H9 (cell line): ENCODE measurements at regions not wholly inside any gene's neighbourhood (a gene's known extent, or its start where the extent isn't known, plus 50 kb on each side); places are given as distances from the start of the nearest gene placed in this dataset.

Source experiments
- DNase-seq: peaks from one replicate; pipeline ENCODE4 v3.0.0-alpha.2; 2017
- H2AFZ ChIP-seq: one replicate; pipeline ENCODE4 v1.6.1; 2013; ENCODE audit warnings: mild to moderate bottlenecking, low read length, control low read depth, moderate library complexity
- H2AK5ac ChIP-seq: 2 replicates; pipeline ENCODE4 v1.6.1; 2013; ENCODE audit warnings: low read length, control low read depth, mixed read lengths; ENCODE audit not compliant: insufficient read length
- H2BK120ac ChIP-seq: one replicate; pipeline ENCODE4 v1.6.1; 2013; ENCODE audit warnings: low read depth, mild to moderate bottlenecking, low read length, control low read depth, inconsistent platforms; ENCODE audit not compliant: poor library complexity, severe bottlenecking
- H2BK12ac ChIP-seq: 2 replicates; pipeline ENCODE4 v1.6.1; 2013; ENCODE audit warnings: low read length, control low read depth, mixed read lengths, low read depth; ENCODE audit not compliant: insufficient read length
- H2BK15ac ChIP-seq: 2 replicates; pipeline ENCODE4 v1.6.1; 2013; ENCODE audit warnings: low read depth, low read length, control low read depth
- H2BK20ac ChIP-seq: one replicate; pipeline ENCODE4 v1.6.1; 2013; ENCODE audit warnings: low read depth, mild to moderate bottlenecking, low read length, control low read depth, inconsistent platforms; ENCODE audit not compliant: poor library complexity, severe bottlenecking
- H2BK5ac ChIP-seq: 2 replicates; pipeline ENCODE4 v1.6.1; 2013; ENCODE audit warnings: low read length, control low read depth, mixed read lengths; ENCODE audit not compliant: insufficient read length
- H3K14ac ChIP-seq: 2 replicates; pipeline ENCODE4 v1.6.1; 2013; ENCODE audit warnings: low read length, control low read depth; ENCODE audit not compliant: insufficient read depth
- H3K18ac ChIP-seq: 2 replicates; pipeline ENCODE4 v1.6.1; 2013; ENCODE audit warnings: low read depth, mild to moderate bottlenecking, mixed read lengths, low read length, control low read depth; ENCODE audit not compliant: insufficient read length
- H3K23ac ChIP-seq: 2 replicates; pipeline ENCODE4 v1.6.1; 2013; ENCODE audit warnings: low read length, control low read depth, mixed read lengths, low read depth; ENCODE audit not compliant: insufficient read length
- H3K23me2 ChIP-seq: 2 replicates; pipeline ENCODE4 v1.6.1; 2013; ENCODE audit warnings: low read depth, mild to moderate bottlenecking, mixed read lengths, low read length, control low read depth; ENCODE audit not compliant: insufficient read length, poor library complexity, severe bottlenecking
- H3K27ac ChIP-seq: 2 replicates; pipeline ENCODE4 v1.5.1; 2013; ENCODE audit warnings: low read length, control low read depth, mixed read lengths, low read depth; ENCODE audit not compliant: insufficient read length
- H3K27me3 ChIP-seq: 2 replicates; pipeline ENCODE4 v1.6.1; 2013; ENCODE audit warnings: low read length, control low read depth, inconsistent platforms; ENCODE audit not compliant: insufficient read depth
- H3K4ac ChIP-seq: 2 replicates; pipeline ENCODE4 v1.6.1; 2013; ENCODE audit warnings: low read depth, mild to moderate bottlenecking, control low read depth, inconsistent platforms, low read length, moderate library complexity
- H3K4me1 ChIP-seq: 2 replicates; pipeline ENCODE4 v1.6.1; 2013; ENCODE audit warnings: low read length, control low read depth, inconsistent platforms; ENCODE audit not compliant: insufficient read depth
- H3K4me2 ChIP-seq: 2 replicates; pipeline ENCODE4 v1.6.1; 2013; ENCODE audit warnings: low read length, control low read depth, mixed read lengths; ENCODE audit not compliant: insufficient read length, insufficient read depth
- H3K56ac ChIP-seq: 2 replicates; pipeline ENCODE4 v1.6.1; 2013; ENCODE audit warnings: low read depth, mild to moderate bottlenecking, mixed read lengths, low read length, control low read depth; ENCODE audit not compliant: insufficient read length
- H3K79me1 ChIP-seq: 2 replicates; pipeline ENCODE4 v1.6.1; 2013; ENCODE audit warnings: low read depth, mild to moderate bottlenecking, moderate library complexity, low read length, control low read depth, inconsistent platforms; ENCODE audit not compliant: insufficient read depth, poor library complexity, severe bottlenecking
- H3K79me2 ChIP-seq: 2 replicates; pipeline ENCODE4 v1.6.1; 2013; ENCODE audit warnings: low read length, control low read depth, inconsistent platforms; ENCODE audit not compliant: insufficient read depth
- H3K9ac ChIP-seq: 2 replicates; pipeline ENCODE4 v1.6.1; 2013; ENCODE audit warnings: low read length, control low read depth, mixed read lengths; ENCODE audit not compliant: insufficient read length; ENCODE audit errors: extremely low read depth
- H3K9me3 ChIP-seq: one replicate; pipeline ENCODE4 v1.6.1; 2013; ENCODE audit warnings: low read depth, low read length, inconsistent platforms; ENCODE audit not compliant: control insufficient read depth
- H3T11ph ChIP-seq: one replicate; pipeline ENCODE4 v1.6.1; 2013; ENCODE audit warnings: mild to moderate bottlenecking, low read length, control low read depth, inconsistent platforms
- H4K20me1 ChIP-seq: one replicate; pipeline ENCODE4 v1.6.1; 2013; ENCODE audit not compliant: control insufficient read depth, insufficient read length, insufficient read depth
- H4K5ac ChIP-seq: 2 replicates; pipeline ENCODE4 v1.6.1; 2013; ENCODE audit warnings: low read depth, mild to moderate bottlenecking, mixed read lengths, low read length, control low read depth; ENCODE audit not compliant: insufficient read length
- H4K8ac ChIP-seq: replicated peaks from 2 replicates; pipeline ENCODE4 v1.6.1; 2013; ENCODE audit warnings: low read length, control low read depth, mixed read lengths, low read depth; ENCODE audit not compliant: insufficient read length
- H4K91ac ChIP-seq: 2 replicates; pipeline ENCODE4 v1.6.1; 2013; ENCODE audit warnings: low read depth, mild to moderate bottlenecking, moderate library complexity, mixed read lengths, low read length, control low read depth; ENCODE audit not compliant: insufficient read length
- H3K27ac Mint-ChIP-seq, 3 experiments: 2 replicates in 2 of 3; 3 replicates in 1 of 3; pipeline ENCODE4 v1.8.0; 2020 to 2021; ENCODE audit warnings: mixed read lengths in 3 of 3, mild to moderate bottlenecking in 1 of 3, moderate library complexity in 1 of 3
- H3K27me3 Mint-ChIP-seq: 2 replicates; pipeline ENCODE4 v1.8.0; 2021; ENCODE audit warnings: low read depth, mild to moderate bottlenecking, moderate library complexity, mixed read lengths
- H3K36me3 Mint-ChIP-seq, 3 experiments: 2 replicates in 2 of 3; 3 replicates in 1 of 3; pipeline ENCODE4 v1.8.0; 2020 to 2021; ENCODE audit warnings: low read depth in 3 of 3, mixed read lengths in 3 of 3; ENCODE audit not compliant: insufficient read depth in 1 of 3
- H3K4me1 Mint-ChIP-seq, 2 experiments: 2 replicates each; pipeline ENCODE4 v1.8.0; 2020; ENCODE audit warnings: mixed read lengths in 2 of 2
- H3K4me3 Mint-ChIP-seq, 2 experiments: 2 replicates in 1 of 2; 3 replicates in 1 of 2; pipeline ENCODE4 v1.8.0; 2020 to 2021; ENCODE audit warnings: mild to moderate bottlenecking in 2 of 2, mixed read lengths in 2 of 2, moderate library complexity in 1 of 2
- H3K9me3 Mint-ChIP-seq, 2 experiments: 2 replicates in 1 of 2; 3 replicates in 1 of 2; pipeline ENCODE4 v1.8.0; 2020; ENCODE audit warnings: mild to moderate bottlenecking in 2 of 2, mixed read lengths in 2 of 2, moderate library complexity in 1 of 2
- WGBS: extraction: QIAGEN DNeasy Blood & Tissue Kit; methylation state at CpG from one replicate; pipeline ENCODE4 v1.1.7; 2013; ENCODE audit warnings: missing lambda C conversion rate, low lambda C conversion rate, mixed read lengths; ENCODE audit not compliant: insufficient read length; ENCODE audit errors: extremely low coverage; 5-methylcytosine and 5-hydroxymethylcytosine counted together
- TF ChIP-seq, protein P1 (sequence below): fragments of 200-600 bp; sonication (generic); conservative IDR thresholded peaks from 3 replicates; pipeline ENCODE4 v1.8.0; 2021; ENCODE audit warnings: antibody characterized with exemption, mild to moderate bottlenecking

GRCh38 chr5:135671966-135672365 lies 93.2 kb upstream of the CXCL14 start:
- peaks cover 16% of the 10 kb centered on the region for H3K27me3 Mint-ChIP-seq
- H3K4me3 Mint-ChIP-seq, result no peak overlapping the region
- TF ChIP-seq, protein P1, sequence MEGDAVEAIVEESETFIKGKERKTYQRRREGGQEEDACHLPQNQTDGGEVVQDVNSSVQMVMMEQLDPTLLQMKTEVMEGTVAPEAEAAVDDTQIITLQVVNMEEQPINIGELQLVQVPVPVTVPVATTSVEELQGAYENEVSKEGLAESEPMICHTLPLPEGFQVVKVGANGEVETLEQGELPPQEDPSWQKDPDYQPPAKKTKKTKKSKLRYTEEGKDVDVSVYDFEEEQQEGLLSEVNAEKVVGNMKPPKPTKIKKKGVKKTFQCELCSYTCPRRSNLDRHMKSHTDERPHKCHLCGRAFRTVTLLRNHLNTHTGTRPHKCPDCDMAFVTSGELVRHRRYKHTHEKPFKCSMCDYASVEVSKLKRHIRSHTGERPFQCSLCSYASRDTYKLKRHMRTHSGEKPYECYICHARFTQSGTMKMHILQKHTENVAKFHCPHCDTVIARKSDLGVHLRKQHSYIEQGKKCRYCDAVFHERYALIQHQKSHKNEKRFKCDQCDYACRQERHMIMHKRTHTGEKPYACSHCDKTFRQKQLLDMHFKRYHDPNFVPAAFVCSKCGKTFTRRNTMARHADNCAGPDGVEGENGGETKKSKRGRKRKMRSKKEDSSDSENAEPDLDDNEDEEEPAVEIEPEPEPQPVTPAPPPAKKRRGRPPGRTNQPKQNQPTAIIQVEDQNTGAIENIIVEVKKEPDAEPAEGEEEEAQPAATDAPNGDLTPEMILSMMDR, result no peak
- Histone ChIP-seq H3K23me2 (no peaks in the 10 kb centered on the region), H3K27ac (no peak overlapping the region), H4K20me1 (no peaks in the 10 kb centered on the region), H3T11ph (no peak overlapping the region), H2AFZ (no peak overlapping the region), H2BK12ac (no peak overlapping the region), H3K14ac (no peak overlapping the region), H3K9ac (no peak overlapping the region), H3K79me1 (no peaks in the 10 kb centered on the region), H3K23ac (no peak overlapping the region), H3K9me3 (no peaks in the 10 kb centered on the region), H4K8ac (no peak overlapping the region), H3K4me2 (no peak overlapping the region), H2BK5ac (no peak overlapping the region), H4K5ac (no peak overlapping the region), H2AK5ac (no peak overlapping the region), H4K91ac (no peak overlapping the region), H2BK20ac (no peak overlapping the region), H2BK15ac (no peak overlapping the region), H3K56ac (no peak overlapping the region), H3K4me1 (no peaks in the 10 kb centered on the region), H3K27me3 (no peaks in the 10 kb centered on the region), H3K4ac (no peak overlapping the region), H3K79me2 (no peaks in the 10 kb centered on the region), H3K18ac (no peak overlapping the region), H2BK120ac (no peak overlapping the region)
- no peak for DNase-seq
- H3K9me3 Mint-ChIP-seq, result no peaks in the 10 kb centered on the region; a peak in 1 of 5 replicates
- no peaks in the 10 kb centered on the region for H3K4me1 Mint-ChIP-seq
- WGBS, result 100% methylated on average over 1 of the region's 3 CpGs
- no peak overlapping the region for H3K27ac Mint-ChIP-seq
- H3K36me3 Mint-ChIP-seq, result no peaks in the 10 kb centered on the region
